Cerebellar nuclear complex (tissue), 1 donor: ENCODE measurements at regions not wholly inside any gene's neighbourhood (a gene's known extent, or its start where the extent isn't known, plus 50 kb on each side); places are given as distances from the start of the nearest gene placed in this dataset.

ENCODE experiments used
- DNase-seq, 2 experiments: peaks; one replicate each; lab custom pipeline; 2025; lab: John Stamatoyannopoulos, UW

DNA sequence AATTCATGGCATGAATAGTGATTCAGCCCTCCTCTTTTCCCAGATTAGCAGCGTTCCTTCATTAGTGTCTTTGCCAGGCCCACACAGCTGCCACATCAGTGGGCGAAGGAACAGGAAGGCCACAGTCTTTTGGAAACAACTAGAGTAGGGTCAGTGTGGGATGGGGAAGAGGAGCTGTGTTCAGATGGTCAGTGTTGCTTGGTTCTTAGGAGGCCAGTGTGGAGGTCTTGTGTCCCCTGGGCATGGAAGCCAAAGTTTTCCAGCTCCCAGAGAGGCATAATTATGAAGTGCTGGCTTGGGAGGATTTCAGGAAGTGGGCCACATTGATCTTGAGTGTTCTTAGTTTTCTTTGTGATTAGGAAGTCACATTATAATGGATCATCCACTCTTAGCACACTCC is 269.6 kb downstream of the PSAT1 start:
- DNase-seq = no peak

DNA sequence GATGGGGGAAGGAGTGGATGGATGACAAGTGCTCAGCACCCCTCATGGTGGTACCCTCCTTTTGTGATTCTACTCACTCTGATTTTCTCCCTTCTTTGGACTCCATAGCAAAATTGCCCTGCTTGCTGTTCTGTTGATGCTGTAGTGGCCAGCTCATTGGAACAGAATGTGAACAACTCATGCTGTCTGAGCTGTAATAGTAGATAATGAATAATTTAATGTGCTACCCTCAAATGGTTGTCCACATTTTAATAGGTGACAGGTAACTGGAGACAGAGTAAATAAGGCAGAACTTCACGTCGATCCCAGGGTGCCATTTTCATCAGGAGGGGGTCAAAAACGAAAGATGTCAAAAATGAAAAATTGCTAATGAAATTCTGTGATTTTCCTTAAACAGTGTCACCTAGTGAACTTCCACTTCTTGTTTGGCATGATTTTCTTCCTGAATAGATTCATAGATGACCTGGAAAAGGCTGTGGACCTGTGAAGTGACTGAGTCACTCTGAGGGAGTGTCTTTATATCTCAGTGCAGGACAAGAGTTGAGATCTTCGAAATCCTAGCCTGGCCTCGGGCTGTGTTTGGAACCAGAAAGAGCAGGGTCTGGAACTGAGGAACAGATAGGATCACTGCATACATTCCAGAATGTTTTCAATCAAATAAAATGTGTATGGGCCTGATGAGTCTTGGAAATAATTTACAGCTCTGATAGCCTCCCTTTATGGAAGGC is 270.2 kb downstream of the PSAT1 start:
- DNase-seq = no peak

- no peak for DNase-seq
These were observed 270.8 kb downstream of the PSAT1 start for GRCh38 chr9:78567693-78568092.

DNA sequence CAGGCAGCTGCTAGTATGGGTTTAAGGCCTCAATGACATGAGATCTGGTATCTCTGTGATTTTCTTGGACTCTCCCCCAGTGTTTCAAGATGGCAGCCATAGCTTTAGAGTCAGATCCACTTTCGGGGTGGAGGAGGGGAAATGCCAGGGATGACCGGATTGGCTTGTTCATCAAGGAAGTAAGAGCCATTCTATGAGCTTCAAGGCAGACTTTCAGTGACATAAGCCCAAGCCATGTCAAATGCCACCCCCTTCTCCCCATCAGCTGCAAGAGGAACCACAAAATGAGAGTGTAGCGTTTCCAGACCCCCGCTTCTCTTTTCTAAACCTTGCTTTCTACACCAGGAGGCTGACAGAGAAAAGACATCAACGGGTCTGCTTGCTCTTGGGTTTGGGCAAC is 271.8 kb downstream of the PSAT1 start:
- no peak for DNase-seq

- DNase-seq = no peak
These were observed 275.3 kb downstream of the PSAT1 start for GRCh38 chr9:78572266-78572665.

GRCh38 chr9:78573205-78573604 is 276.3 kb downstream of the PSAT1 start:
- no peak for DNase-seq

DNA sequence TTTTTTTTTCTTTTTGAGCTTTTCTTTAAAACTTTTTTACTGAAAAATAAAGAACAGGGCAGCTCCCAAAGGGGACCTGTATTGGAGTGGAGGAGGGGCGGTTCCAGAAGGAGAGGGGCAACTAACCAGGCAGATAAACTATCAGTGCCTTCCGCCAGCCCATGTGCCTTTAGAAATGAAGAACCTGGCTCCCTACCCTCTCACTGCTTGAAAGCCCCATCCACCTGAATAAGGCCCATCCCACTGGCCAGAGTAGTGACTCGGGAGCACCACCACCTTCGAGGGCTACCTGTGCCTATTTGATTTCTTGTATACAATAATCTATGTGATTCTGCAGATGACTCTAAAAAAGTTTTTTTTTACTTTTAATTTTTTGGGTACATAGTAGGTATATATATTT is 276.7 kb downstream of the PSAT1 start:
- DNase-seq = no peak

- no peak for DNase-seq
These were observed 277.6 kb downstream of the PSAT1 start for GRCh38 chr9:78574354-78575045.

GRCh38 chr9:78575081-78575480 is 278.2 kb downstream of the PSAT1 start:
- DNase-seq = no peak

DNA sequence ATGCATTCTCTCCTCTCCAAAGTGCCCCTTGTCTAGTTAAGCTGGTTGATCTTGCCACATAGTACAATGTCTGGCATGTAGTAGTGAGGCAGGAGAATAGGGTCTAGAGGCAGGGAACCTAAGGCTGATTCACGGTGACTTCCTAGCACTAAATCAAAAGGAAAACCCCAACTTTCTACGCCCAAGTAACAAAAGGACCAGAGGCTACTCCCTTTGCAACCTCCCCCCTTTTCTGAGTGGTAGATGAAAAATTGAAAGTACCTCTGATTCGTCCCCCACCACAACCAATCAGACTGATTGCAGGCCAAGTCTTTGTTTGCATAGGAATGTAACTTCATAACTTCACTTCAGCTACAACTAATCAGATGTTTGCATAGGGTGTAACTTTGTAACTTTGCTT is 278.8 kb downstream of the PSAT1 start:
- no peak for DNase-seq

GRCh38 chr9:78577156-78577906 is 280.4 kb downstream of the PSAT1 start:
- DNase-seq = no peak

- DNase-seq = no peak
These were observed 281.1 kb downstream of the PSAT1 start for GRCh38 chr9:78578072-78578471.

DNA sequence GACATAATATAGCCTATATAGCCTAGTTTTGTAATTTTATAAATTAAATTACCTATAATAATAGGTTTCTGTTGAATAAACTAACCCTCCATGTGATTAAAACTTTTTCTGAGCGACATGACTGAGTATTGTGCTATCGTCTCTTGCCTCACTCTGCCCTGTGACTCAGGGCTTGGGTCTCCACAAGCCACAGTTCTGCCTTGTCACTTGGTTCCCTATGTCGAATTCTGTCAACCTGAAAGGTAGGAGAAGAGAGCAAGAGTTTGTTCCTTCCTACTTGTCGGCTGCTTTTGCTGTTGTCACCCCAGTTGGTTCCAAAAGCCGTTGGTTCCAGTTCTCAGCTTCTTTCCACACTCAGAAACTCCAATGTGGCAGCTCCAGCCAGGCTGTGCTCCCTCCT is 285.9 kb downstream of the PSAT1 start:
- DNase-seq = no peak

DNA sequence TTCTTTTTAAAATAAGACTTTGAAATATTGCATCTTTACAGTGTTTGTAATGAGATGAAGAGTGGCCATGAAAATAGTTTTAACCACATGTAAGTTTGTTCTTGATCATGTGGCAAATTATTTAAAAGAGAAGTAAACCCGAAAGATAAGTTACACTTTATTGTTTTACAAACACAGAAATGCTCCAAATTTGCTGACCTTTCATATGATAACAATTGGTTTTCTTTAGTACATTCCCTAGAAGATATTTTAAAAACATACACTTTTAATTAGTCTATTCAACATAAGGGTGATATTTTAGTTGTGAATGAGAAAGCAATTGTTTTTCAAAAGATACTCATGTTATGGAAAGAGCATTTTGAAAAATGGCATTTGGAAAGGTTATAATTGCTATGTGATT is 287.7 kb downstream of the PSAT1 start:
- no peak for DNase-seq

DNA sequence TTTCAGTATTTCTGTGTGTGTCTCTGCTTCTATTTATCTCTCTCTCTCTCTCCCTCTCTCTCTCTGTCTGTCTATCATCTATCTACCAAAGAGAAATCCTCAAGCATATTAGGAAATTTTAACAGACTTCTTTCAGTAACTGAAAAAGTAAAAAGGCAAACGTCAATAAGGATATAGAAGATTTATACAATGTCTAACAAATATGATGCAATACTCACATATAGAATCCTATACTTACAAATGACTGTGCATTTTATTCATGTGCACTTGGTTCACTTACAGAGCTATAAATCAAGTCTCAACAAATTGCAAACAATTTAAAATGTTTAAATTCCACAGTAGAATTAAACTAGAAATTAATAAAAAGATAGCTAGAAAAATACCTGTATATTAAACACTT is 289.0 kb downstream of the PSAT1 start:
- no peak for DNase-seq

DNA sequence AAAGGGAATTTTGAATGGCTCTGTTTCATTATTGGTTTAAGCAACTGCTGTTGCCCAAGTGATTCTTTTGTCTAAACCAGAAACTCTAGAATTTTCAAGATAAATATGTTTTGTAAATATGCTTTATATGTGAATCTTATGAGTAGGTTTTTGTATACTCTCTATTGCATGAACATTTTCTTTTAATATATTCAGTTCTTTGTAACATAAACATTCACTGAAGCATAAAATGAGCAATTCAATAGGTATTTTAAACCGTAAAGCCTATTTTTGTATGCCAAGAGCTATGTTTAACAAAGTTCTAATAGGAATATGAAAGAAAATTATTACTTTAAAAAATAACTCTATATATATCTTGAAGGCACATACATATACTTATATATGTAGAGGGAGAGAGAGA is 293.1 kb downstream of the PSAT1 start:
- no peak for DNase-seq

DNA sequence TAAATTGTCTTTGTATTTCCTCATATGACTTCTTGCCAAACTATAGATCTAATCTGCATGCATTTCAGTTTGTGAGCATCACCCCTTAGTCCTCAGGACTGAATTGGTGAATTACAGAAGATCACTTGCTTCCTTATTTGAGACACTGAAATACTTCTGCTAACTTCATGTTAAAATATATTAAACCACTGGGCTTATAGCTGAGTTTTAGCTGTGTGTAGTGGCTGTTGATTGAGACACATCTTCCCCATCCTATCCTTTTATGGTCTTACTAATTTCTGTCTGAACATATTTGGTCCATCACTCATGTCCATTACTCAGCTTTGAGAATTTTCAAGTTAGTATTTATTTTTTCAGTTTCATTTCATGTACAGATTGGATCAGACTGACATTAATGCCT is 295.9 kb downstream of the PSAT1 start:
- DNase-seq = no peak

- DNase-seq = no peak
These were observed 298.4 kb downstream of the PSAT1 start for GRCh38 chr9:78595200-78595945.

GRCh38 chr9:78596346-78596745 is 299.4 kb downstream of the PSAT1 start:
- no peak for DNase-seq

GRCh38 chr9:78598120-78598519 is 301.2 kb downstream of the PSAT1 start:
- DNase-seq = no peak

GRCh38 chr9:78599926-78600325 is 303.0 kb downstream of the PSAT1 start:
- no peak for DNase-seq

DNA sequence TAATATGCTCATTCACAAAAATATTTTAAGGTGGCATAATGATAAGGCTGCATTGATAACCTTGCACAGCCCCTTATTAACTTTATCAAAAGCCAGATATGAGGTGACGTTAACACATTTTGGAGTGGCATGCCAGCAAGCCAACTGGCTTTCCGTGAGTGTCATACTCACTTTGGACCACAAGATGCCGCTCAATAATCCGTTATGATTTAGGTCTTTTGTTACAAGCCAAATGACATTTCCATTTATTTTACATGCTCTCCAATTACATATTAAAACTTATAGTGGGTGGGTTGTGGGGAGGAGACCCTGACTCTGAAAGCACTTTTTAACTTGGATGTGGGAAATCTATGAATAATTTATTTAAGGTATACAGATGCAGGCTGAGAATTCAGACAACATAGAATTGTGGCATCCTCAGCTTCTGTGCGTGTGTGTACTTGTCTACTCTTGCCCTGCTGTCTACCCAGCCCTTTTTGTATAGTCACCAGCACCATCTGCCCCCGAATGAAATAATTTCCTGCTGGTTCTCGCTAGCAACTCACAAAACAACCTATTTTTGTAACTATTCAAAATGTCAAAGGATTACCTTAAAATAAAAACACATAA is 305.1 kb downstream of the PSAT1 start:
- no peak for DNase-seq
